Calu3 (cell line): ENCODE measurements at regions not wholly inside any gene's neighbourhood (a gene's known extent, or its start where the extent isn't known, plus 50 kb on each side); places are given as distances from the start of the nearest gene placed in this dataset.

Experiments used
- BruUV-seq: library from RNA; stranded (reverse); fragments of 400-500 nt; replicated peaks from 2 replicates; lab custom pipeline; 2021; lab: Mats Ljungman, UMichigan
- CTCF ChIA-PET: fragments of 300-600 bp; sonication (Branson Sonifier 250); formaldehyde crosslinking; loops from one replicate; lab custom pipeline; 2022; ENCODE audit warnings: antibody characterized with exemption; lab: Charles Lee
- DNase-seq: peaks from one replicate; pipeline ENCODE4 v3.0.0; 2022
- H3K27ac Mint-ChIP-seq: one replicate; pipeline ENCODE4 v1.8.0; 2022; ENCODE audit warnings: mixed read lengths; ENCODE audit not compliant: unreplicated experiment
- H3K27me3 Mint-ChIP-seq: one replicate; pipeline ENCODE4 v1.8.0; 2022; ENCODE audit warnings: mixed read lengths; ENCODE audit not compliant: unreplicated experiment
- H3K36me3 Mint-ChIP-seq: one replicate; pipeline ENCODE4 v1.8.0; 2022; ENCODE audit warnings: mild to moderate bottlenecking, moderate library complexity, mixed read lengths; ENCODE audit not compliant: insufficient read depth, unreplicated experiment
- H3K4me1 Mint-ChIP-seq: one replicate; pipeline ENCODE4 v1.8.0; 2022; ENCODE audit warnings: mild to moderate bottlenecking, low read depth, mixed read lengths; ENCODE audit not compliant: unreplicated experiment
- H3K4me3 Mint-ChIP-seq: one replicate; pipeline ENCODE4 v1.8.0; 2022; ENCODE audit warnings: mild to moderate bottlenecking, low read depth, moderate library complexity, mixed read lengths; ENCODE audit not compliant: unreplicated experiment
- H3K9me3 Mint-ChIP-seq: one replicate; pipeline ENCODE4 v1.8.0; 2022; ENCODE audit warnings: low read depth, mixed read lengths; ENCODE audit not compliant: unreplicated experiment
- CTCF ChIP-seq: fragments of 200-600 bp; IDR thresholded peaks from one replicate; pipeline ENCODE4 v1.8.0; 2022; ENCODE audit warnings: antibody characterized with exemption; ENCODE audit not compliant: unreplicated experiment
- intact Hi-C: fragments of 100-400 bp; cut with micrococcal nuclease; formaldehyde crosslinking; loops from one replicate; pipeline ENCODE4 v1.10.0; 2022; ENCODE audit not compliant: unreplicated experiment

DNA sequence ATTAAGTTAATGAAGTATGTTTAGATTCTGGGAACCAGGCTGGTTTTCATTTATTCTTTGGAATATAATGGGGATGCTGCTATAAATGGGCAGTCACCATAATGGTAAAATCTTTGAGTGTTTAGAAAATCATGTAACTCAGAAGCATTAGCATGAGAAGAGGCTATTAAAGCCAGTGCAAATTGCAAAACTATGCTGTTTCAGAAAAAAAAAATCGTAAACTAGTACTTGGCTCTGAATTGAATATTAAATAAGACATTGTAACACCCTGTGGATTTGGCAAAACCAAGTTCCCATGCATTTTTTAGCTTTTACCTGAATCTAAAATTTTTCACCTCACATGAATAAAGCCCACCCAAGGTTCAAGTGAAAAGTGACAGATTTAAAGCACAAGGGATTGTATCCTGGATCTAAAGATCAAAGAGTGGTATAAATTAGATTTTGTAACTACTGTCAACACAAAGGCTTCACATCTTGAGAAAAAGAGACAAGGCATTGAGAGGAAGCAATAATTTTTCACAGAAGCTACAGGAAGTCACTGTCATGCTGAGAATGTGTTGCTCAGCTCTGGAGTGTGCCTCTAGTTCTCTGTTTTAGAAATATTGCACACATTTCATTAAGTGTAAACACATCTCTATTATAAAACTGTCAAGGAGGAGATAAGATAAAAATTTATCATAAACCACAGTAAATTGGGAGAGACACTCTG is 142.2 kb downstream of the ABCA8 start:
- CTCF ChIA-PET, result interaction anchor here (0.6 kb wide), 1 partner anchor 41 kb away, joined by 3 read pairs; no protein-coding TSS in a partner anchor
- Mint-ChIP-seq H3K36me3 (no peaks in the 10 kb centered on the region), H3K27ac (no peak overlapping the region), H3K4me1 (no peaks in the 10 kb centered on the region), H3K4me3 (no peak overlapping the region), H3K9me3 (peaks cover 5% of the 10 kb centered on the region), H3K27me3 (no peaks in the 10 kb centered on the region)
- BruUV-seq, result no TSS peak
- no peak for DNase-seq
- no peak for TF ChIP-seq CTCF
- intact Hi-C loops, result no loop called here

DNA sequence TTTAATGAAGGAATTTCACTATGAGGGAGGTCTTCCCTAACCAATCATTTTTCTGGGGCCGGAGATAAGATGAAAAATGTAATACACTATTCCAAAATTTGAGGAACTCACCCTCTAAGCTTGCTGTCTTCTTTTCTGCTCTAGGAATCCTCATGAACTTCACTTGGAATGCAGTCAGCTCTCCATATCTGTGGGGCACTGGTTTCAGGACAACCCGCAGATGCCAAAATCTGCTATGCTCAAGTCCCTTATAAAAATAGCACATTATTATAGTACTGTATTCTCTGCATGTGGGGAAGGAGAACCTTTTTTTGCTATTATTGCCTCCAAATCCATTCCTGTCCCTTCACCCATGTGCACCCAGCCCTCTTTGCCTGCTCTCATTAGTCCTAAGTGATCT is 146.0 kb downstream of the ABCA8 start:
- peaks cover 5% of the 10 kb centered on the region for H3K9me3 Mint-ChIP-seq
- H3K27ac Mint-ChIP-seq, result no peak overlapping the region
- TF ChIP-seq CTCF, result no peak
- no peaks in the 10 kb centered on the region for H3K27me3 Mint-ChIP-seq
- CTCF ChIA-PET, result no interaction called here
- no peaks in the 10 kb centered on the region for H3K36me3 Mint-ChIP-seq
- DNase-seq, result no peak
- H3K4me1 Mint-ChIP-seq, result no peaks in the 10 kb centered on the region
- no peak overlapping the region for H3K4me3 Mint-ChIP-seq
- no TSS peak for BruUV-seq
- intact Hi-C loops, result no loop called here

GRCh38 chr17:68807998-68808772 is 147.0 kb downstream of the ABCA8 start:
- H3K36me3 Mint-ChIP-seq, result no peaks in the 10 kb centered on the region
- H3K9me3 Mint-ChIP-seq, result peaks cover 5% of the 10 kb centered on the region
- intact Hi-C loops, result no loop called here
- no peaks in the 10 kb centered on the region for H3K27me3 Mint-ChIP-seq
- CTCF ChIA-PET, result no interaction called here
- H3K4me1 Mint-ChIP-seq, result no peaks in the 10 kb centered on the region
- no peak overlapping the region for H3K27ac Mint-ChIP-seq
- BruUV-seq, result no TSS peak
- no peak for DNase-seq
- no peak overlapping the region for H3K4me3 Mint-ChIP-seq
- TF ChIP-seq CTCF, result no peak

GRCh38 chr17:68805609-68806008 is 149.6 kb downstream of the ABCA8 start:
- no peak overlapping the region for H3K27ac Mint-ChIP-seq
- DNase-seq, result no peak
- H3K9me3 Mint-ChIP-seq, result peaks cover 2% of the 10 kb centered on the region
- H3K36me3 Mint-ChIP-seq, result no peaks in the 10 kb centered on the region
- CTCF ChIA-PET, result no interaction called here
- H3K4me1 Mint-ChIP-seq, result no peaks in the 10 kb centered on the region
- no TSS peak for BruUV-seq
- intact Hi-C loops, result no loop called here
- H3K4me3 Mint-ChIP-seq, result no peak overlapping the region
- H3K27me3 Mint-ChIP-seq, result no peaks in the 10 kb centered on the region
- TF ChIP-seq CTCF, result no peak
